NCI-H82 treated with DMSO at 0.1 percent for 48 hours (cell line): ENCODE measurements at regions not wholly inside any gene's neighbourhood (a gene's known extent, or its start where the extent isn't known, plus 50 kb on each side); places are given as distances from the start of the nearest gene placed in this dataset.
"Not testable (repeated sequence)": the region's sequence is repeated elsewhere in the genome, so short reads cannot be mapped to it uniquely, and the experiment has no call there.

Experiments used
- DNase-seq: peaks from one replicate; lab custom pipeline; 2025; ENCODE audit not compliant: unreplicated experiment; lab: John Stamatoyannopoulos, UW

DNA sequence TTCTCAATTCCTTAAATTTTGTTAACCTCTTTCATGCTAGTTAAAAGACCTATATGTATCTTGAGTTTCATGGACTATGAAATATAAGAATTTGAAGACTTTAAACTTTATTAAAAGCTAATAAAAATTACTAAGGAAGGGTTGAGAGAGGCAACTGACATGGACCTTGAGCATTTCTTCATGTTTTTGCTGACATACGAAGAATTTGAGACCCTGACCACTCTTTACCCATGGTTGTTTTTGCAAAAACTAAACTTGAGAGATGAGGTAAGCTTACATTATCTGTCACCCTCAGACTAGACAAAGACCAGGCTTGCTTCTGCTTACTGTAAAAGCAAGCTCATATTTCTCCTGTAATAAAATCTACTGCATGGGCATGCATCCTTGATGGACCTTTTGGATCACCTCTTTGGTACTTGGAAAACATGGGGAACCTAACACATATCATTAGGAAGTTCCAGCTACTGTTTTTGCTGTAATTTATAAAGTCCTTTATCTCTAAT lies 338.2 kb upstream of the PABPC4L start:
- no peak for DNase-seq

DNA sequence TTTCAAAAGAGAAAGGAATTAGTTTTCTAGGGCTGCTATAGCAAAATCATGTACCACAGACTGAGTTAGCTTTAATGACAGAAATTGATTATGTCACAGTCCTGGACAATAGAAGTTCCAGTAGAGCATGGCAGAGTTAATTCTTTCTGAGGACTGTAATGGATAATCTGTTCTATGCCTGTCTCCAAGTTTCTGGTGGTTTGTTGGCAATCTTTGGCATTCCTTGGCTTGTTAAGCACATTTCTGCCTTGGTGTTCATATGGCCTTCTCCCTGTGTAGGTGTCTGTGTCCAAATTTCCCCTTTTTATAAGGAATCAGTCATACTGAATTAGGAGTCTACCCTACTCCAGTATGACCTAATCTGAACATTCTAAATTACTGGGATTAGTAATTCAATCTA lies 336.1 kb upstream of the PABPC4L start:
- no peak for DNase-seq

DNA sequence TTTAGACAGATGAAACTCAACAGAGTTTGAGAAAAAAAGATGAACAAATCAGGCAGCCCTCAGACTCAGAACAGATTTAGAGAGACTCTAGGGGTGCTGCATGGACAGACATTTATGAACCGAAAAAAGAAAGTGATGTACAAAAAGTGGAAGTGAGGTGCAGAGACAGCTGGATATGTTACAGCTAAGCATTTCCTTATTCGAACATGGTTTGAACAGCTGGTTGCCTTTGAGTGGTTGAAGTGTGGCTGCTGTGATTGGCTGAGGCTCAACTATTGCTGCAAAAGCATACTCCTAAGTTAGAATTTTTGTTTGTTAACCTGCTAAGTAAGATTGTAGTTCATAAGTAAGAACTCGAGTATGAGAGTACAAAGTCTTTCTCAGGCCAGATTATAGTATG lies 331.5 kb upstream of the PABPC4L start:
- no peak for DNase-seq

DNA sequence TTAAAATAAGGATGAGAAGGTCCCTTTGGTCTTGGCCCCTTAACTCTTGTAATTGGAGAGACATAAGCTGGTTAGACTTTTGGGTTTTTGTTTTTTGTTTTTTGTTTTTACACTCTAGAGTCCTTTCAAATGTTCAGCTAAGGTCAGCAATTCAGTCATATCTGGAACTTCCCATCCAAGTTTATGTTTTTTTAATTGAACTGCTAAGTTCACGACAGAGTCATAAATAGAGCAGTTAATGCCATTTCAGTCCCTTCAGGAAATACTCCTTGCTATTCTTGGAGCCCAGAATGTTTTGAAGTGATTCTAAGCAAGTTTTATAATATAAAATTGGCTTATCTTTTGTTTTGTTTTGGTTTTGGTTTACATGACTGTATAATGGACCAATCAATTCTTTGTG lies 329.4 kb upstream of the PABPC4L start:
- DNase-seq = no peak

DNA sequence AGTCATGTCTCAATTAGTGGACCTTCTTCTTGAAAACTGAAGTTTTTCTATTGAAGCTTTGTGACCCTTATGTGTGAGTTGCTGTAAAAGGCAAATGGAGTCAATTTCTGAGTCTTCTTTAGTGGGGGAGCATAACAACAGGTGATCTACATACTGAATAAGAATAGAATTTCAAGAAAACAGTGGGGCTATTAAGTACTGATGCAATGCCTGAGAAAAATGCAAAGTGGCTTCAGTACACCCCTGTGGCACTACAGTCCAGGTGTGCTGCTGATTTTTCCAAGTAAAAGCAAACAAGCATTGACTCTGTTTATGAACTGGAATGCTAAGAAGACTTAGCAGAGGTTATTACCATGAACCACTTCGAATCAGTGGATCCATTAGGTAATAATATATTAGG lies 328.0 kb upstream of the PABPC4L start:
- DNase-seq = no peak

DNA sequence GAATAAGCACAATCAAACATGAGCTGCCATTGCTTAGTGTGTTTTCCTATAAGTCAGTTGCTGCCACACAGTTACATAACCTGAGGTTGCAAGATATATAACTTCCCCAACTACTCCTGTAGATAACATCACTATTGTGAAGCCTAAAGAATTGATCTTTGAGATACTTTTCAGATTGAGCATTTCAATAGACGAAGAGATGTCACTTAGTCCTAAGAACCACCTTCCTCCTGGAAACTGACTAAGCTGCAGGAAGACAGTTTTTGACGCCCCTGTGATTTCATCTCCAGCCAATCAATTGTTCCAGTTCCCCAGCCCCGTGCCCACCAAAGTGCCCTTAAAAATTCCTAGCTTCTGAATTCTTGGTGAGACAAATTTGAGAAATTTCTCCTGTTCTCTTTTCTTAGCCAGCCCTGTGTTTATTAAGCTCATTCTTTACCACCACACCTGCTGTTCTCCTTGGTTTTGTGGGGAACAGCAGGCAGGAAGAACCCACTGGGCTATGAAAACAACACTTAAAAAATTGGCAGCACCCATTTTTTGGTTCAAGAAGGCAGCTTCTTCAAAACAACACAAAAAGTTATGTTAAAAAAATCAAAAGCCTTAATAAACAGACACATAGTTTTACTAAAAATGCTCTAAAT lies 317.1 kb upstream of the PABPC4L start:
- no peak for DNase-seq

DNA sequence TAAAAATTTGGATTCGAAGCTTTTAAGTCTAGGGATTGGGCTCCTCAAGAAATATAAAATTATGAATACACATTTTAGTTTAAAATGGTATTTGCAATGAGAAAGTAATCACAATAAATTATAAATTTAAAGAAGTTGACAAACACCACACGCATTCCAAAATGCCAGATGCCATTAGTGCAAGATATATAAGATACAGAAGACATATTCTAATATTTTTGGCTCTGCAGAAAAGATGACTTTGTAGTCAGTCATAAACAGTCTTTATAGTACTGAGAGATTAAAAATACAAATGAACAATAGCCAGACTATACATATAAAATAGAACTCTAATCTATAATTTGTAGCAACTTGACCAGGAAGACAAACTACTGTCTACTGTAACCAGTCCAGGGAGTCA lies 309.0 kb upstream of the PABPC4L start:
- no peak for DNase-seq

DNA sequence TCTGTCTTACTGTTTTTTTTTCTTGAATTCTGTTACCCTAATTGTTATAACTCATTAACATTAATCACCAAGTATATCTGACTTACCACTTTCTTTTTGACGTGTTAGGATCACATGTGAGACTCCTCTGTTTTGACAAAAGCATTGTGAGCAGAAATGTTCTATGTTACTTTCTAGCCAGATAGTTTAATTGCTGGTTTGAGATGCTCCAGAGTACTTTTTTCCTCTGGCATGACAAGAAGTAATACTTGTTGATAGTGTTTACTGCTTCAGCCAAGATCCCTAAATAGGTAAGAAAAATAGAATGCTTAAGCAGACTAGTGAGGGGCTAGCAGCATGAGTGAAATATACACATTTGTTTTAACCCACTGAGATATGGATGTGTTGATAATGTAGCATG lies 303.9 kb upstream of the PABPC4L start:
- DNase-seq = no peak

DNA sequence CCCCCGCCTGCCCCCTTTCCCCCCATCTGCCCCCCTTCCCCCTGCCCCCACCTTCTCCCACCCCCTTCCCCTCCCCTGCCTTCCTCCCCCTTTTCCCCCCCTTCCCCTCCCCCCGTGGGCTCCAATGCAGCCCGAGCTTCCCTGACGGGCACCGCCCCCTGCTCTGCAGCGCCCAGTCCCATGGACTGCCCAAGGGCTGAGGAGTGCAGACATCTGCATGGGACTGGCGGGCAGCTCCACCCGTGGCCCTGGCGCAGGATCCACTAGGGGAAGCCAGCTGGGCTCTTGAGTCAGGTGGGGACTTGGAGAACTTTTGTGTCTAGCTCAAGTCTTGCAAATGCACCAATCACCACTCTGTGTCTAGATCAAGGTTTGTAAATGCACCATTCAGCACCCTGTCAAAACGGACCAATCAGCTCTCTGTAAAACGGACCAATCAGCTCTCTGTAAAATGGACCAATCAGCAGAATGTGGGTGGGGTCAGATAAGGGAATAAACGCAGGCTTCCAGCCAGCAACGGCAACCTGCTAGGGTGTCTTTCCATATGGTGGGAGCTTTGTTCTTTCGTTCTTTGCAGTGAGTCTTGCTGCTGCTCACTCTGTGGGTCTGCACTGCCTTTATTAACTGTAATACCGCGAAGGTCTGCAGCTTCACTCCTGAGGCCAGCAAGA lies 300.5 kb upstream of the PABPC4L start:
- no peak for DNase-seq

DNA sequence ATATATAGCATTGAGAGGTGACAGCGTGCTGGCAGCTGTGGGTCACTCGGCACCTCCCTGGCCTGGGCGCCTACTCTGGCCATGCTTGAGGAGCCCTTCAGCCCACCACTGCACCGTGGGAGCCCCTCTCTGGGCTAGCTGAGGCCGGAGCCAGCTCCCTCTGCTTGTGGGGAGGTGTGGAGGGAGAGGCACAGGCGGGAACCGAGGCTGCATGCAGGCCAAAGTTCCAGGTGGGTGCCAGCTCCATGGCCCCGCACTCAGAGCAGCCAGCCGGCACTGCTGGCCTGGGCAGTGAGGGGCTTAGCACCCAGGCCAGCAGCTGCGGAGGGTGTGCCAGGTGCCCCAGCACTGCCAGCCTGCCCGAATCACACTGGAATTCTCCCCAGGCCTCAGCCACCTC lies 299.9 kb upstream of the PABPC4L start:
- DNase-seq = not testable (repeated sequence)

DNA sequence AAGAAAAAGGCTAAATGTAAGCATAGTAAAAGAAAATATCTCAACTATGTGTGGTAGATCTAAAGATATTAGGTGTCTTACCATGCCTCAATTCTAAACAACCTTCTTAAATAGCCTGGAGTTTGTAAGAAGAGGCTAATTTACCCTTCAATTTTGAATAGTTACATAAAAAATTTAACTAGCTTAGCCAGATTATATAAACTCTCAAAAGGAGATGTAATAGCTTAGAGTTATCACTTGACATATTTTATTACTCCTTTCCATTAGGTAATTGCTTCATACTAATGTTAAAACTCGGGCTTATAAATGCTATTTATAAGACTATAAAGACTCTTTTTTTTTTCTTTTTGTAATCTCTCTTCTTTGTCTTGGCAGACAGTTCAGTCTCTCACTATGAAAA lies 297.5 kb upstream of the PABPC4L start:
- no peak for DNase-seq

DNA sequence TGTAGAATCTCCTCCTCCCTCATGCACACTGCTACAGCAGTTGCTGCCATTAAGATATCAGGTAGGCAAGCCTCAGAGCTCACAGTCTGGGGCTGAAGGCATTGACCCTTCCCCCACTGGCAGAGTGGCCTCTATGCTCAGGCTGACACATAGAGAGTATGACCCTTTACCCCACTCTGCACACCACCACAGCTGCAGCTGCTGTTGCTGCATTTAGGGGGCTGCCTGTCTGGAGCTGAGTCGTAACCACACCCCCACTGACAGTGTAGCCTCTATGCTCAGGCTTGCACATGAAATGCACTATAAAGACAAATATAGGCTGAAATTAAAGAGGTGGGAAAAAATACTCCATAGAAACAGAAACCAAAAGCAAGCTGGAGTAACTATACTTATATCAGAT lies 289.3 kb upstream of the PABPC4L start:
- DNase-seq = no peak

DNA sequence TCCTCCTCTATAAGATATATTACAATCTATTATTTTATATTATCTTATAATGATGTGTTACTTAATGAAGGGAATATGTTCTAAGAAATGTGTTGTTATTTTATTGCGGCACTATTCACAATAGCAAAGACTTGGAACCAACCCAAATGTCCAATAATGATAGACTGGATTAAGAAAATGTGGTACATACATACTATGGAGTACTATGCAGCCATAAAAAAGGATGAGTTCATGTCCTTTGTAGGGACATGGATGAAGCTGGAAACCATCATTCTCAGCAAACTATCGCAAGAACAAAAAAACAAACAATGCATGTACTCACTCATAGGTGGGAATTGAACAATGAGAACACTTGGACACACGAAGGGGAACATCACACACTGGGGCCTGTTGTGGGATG lies 281.9 kb upstream of the PABPC4L start:
- not testable (repeated sequence) for DNase-seq

DNA sequence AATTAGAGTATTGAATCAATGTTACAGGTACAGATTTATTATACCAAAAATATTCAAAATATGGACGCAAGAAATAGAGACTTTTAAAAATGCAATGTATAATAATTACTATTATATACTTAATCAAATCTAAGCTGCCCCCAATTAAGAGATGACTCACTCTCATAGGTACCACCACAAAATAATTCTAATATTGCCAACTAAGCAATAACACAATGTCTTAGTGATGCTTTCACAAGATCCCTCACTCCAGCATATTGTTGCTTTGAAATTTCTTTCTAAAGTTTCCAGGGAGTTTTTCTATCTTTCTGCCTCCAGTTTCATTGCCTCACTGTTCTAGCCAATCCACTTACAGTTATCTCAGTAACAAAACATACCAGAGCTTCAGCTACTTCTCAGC lies 270.0 kb upstream of the PABPC4L start:
- no peak for DNase-seq

DNA sequence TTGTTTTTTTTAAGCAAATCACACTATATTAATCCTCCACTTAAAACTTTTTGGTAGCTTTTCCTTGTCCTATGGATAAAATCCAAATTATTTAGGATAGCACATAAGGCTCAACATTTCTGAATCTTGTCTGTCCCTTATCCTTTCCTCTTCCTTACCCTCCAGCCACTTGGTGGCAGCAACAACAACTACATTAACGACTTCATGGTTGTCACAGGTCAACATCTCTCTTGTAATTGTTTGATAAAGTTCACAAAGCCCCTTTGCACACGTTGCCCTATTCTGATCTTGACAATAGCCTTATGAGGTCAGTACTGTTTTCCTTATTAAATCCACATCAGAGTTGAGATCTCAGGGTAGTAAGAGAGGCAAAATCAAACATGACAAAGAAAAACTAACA lies 269.0 kb upstream of the PABPC4L start:
- peak; percentile 23 for DNase-seq

DNA sequence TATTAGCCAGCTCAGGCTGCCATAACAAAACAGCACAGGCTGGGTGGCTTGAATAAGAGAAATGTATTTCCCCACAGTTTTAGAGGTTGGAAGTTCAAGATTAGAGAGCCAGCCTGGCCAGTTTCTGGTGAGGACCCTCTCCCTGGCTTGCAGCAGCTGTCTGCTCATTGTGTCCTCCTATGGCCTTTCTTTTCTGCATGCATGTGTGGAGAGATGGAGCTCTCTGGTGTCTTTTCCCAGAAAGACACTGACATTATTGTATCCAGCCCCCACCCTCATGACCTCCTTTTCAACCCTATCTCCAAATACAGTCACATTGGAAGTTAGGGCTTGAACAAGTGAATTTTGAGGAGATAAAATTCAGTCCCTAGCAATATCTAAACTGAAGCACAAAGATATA lies 263.8 kb upstream of the PABPC4L start:
- DNase-seq = no peak

DNA sequence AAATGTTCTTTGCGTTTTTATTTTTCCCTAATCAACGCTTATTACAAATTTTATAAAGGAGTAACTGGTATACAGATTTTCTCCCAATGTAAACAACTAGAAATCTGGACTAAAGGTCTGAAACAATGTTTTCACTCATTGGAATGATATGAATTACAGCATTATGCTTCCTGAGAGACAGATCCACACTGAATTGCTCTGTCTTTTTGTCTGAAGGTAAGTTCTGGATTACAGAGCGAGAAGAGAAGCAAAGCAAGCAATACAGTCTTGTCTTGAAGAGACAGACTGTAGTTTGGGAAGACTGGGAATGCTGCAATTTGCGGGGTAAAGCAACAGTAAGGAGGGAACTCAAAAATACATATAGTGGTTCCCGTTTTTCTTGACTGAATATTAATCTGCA lies 262.2 kb upstream of the PABPC4L start:
- DNase-seq = no peak

DNA sequence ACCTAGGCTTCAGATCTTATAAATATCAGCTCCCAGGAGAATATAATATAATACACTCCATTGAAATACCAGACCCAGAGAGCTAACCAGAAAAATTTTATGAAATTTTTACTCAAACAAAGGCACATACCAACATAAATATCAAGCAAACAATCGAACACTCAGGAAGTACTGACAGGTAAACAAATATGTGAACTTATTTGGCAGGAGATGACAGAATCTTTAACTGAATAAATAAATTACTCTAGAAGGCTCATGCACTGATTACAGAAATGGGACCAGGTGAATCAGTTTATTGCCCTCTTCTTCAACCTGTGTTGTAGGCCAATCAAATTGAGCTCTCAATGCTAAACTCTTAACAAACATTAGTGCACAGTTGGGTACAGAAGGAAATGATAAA lies 225.2 kb upstream of the PABPC4L start:
- DNase-seq = no peak

DNA sequence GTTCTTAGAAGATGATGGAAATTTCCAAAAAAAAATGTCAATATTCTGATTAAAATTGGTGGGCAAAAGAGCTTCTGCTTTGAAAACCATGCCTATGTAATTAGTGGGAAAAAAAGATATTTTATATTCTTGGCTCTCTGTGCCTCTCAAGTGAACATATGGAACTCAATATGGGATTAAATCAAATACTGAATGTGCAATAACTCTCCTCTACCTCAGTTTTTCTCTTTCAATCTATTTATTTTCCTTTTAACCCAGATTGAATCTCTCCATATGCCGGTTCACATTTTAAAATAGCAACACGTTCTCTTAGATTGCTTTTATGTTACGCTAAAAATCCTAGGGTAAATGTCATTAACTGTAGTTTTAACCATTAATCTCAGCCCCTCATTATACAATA lies 224.2 kb upstream of the PABPC4L start:
- no peak for DNase-seq

DNA sequence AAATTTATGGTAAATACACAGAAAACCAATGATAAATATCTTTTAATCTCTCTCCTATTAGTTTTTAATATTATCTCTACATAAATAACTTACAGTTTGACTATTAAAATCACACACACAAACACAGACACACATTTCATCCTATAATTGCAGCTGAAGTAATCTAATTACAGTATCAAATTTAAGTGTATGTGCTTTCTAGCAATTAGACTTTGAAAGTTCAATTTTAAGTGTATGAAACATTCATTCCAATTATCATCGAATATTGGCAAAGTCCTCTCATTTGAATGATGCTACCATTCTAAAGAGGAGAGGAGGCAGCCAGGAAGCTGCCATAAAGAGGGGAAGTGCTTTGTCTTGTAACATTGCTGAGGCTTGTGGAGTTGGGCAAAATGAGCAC lies 221.2 kb upstream of the PABPC4L start:
- no peak for DNase-seq

DNA sequence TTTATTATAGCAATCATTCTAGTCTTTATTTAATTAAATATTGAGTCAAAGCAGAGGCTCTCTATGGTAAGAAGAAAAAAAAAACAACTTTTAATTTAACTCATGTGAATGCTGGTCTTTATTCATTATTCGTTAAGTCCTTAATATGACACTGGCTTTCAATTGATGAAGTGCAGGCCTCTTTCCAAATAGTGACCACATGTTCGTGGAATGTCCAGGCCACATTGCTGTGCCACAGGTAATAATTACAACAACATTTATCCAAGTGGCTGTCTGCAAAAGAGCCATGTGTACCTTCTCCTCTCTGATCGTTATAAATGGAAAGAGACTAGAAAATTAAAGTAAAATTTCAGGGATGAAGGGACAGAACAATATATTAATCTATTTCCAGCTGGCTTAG lies 220.1 kb upstream of the PABPC4L start:
- no peak for DNase-seq

DNA sequence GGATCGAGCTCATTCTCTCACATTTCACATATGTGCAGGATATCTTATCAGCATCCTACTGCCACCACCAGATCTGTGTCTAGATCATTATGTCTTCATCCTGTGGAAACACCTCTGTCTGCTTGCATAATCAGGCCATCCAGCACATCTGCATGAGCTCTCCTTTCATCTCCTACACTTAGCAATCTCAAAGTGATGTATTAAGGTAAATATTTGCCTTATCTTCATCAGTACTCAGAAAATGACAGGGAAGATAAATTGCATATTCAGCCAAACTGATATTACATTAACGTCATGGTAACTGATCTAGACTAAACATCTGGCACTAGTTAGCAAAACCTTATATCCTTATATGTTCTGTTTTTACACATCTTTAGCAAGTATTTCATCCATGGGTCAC lies 207.3 kb upstream of the PABPC4L start:
- no peak for DNase-seq

DNA sequence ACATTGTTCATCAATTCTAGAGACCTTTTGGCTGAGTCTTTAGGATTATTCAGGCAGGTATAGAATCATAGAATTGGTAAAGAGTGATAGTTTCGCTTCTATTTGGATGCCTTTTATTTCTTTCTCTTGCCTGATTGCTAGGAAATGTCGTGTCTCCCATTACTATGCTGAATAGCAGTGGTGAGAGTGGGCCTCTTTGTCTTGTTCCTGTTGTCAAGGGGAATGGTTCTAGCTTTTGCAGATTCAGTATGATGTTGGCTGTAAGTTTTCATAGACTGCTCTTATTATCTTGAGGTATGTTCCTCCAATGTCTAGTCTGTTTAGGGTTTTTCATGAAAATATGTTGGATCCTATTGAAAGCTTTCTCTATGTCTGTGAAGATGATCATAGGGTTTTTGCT lies 200.2 kb upstream of the PABPC4L start:
- DNase-seq = no peak
